Loucy (cell line): ENCODE measurements at regions not wholly inside any gene's neighbourhood (a gene's known extent, or its start where the extent isn't known, plus 50 kb on each side); places are given as distances from the start of the nearest gene placed in this dataset.

Experiments
- H2AFZ ChIP-seq: fragments of 200-600 bp; sonication (generic); 2 replicates; pipeline ENCODE4 v1.6.0; 2016; ENCODE audit warnings: antibody characterized with exemption, mild to moderate bottlenecking, low read length, moderate library complexity
- H3F3A ChIP-seq: fragments of 200-600 bp; 2 replicates; pipeline ENCODE4 v1.6.0; 2016; ENCODE audit warnings: antibody characterized with exemption, low read depth, mild to moderate bottlenecking
- H3K27me3 ChIP-seq: fragments of 200-600 bp; sonication (generic); 2 replicates; pipeline ENCODE4 v1.6.1; 2014; ENCODE audit warnings: low read length, mild to moderate bottlenecking; ENCODE audit not compliant: insufficient read depth, poor library complexity, severe bottlenecking
- H3K36me3 ChIP-seq: fragments of 200-600 bp; sonication (generic); 2 replicates; pipeline ENCODE4 v1.6.1; 2016; ENCODE audit warnings: low read length; ENCODE audit not compliant: insufficient read depth
- H3K4me1 ChIP-seq: fragments of 200-600 bp; sonication (generic); 2 replicates; pipeline ENCODE4 v1.5.1; 2014; ENCODE audit warnings: low read length, mild to moderate bottlenecking; ENCODE audit not compliant: insufficient read depth, poor library complexity, severe bottlenecking
- H3K4me2 ChIP-seq: fragments of 200-600 bp; sonication (generic); 2 replicates; pipeline ENCODE4 v1.6.0; 2014; ENCODE audit warnings: antibody characterized with exemption, low read length, low read depth, mild to moderate bottlenecking; ENCODE audit not compliant: poor library complexity, severe bottlenecking
- H3K4me3 ChIP-seq: fragments of 200-600 bp; sonication (generic); 2 replicates; pipeline ENCODE4 v1.5.1; 2014; ENCODE audit warnings: low read length, mild to moderate bottlenecking, mixed read lengths; ENCODE audit not compliant: poor library complexity, severe bottlenecking
- H3K79me2 ChIP-seq: fragments of 200-600 bp; sonication (generic); 2 replicates; pipeline ENCODE4 v1.6.1; 2014; ENCODE audit warnings: low read length; ENCODE audit not compliant: insufficient read depth
- H3K9ac ChIP-seq: fragments of 200-600 bp; sonication (generic); 2 replicates; pipeline ENCODE4 v1.6.0; 2014; ENCODE audit warnings: mild to moderate bottlenecking, low read depth, low read length, moderate library complexity; ENCODE audit not compliant: poor library complexity, severe bottlenecking
- H3K9me2 ChIP-seq: fragments of 200-600 bp; sonication (generic); replicated peaks from 2 replicates; pipeline ENCODE4 v1.6.1; 2016; ENCODE audit warnings: low read depth, low read length, mixed read lengths
- H3K9me3 ChIP-seq: fragments of 200-600 bp; sonication (generic); 2 replicates; pipeline ENCODE4 v1.6.1; 2014; ENCODE audit warnings: mild to moderate bottlenecking, antibody characterized with exemption, low read length, low read depth; ENCODE audit not compliant: insufficient read depth
- H4K20me1 ChIP-seq: fragments of 200-600 bp; sonication (generic); 2 replicates; pipeline ENCODE4 v1.6.0; 2014; ENCODE audit warnings: antibody characterized with exemption, low read length, mild to moderate bottlenecking; ENCODE audit not compliant: insufficient read depth, poor library complexity, severe bottlenecking
- EZH2phosphoT487 ChIP-seq: fragments of 200-600 bp; IDR thresholded peaks from 2 replicates; pipeline ENCODE4 v1.6.1; 2018; ENCODE audit warnings: antibody characterized with exemption, mild to moderate bottlenecking, moderate library complexity, borderline replicate concordance
- TF ChIP-seq, protein P1 (sequence below): fragments of 200-600 bp; sonication (generic); conservative IDR thresholded peaks from 2 replicates; pipeline ENCODE4 v1.5.1; 2014; ENCODE audit warnings: mild to moderate bottlenecking, antibody characterized with exemption, low read length

DNA sequence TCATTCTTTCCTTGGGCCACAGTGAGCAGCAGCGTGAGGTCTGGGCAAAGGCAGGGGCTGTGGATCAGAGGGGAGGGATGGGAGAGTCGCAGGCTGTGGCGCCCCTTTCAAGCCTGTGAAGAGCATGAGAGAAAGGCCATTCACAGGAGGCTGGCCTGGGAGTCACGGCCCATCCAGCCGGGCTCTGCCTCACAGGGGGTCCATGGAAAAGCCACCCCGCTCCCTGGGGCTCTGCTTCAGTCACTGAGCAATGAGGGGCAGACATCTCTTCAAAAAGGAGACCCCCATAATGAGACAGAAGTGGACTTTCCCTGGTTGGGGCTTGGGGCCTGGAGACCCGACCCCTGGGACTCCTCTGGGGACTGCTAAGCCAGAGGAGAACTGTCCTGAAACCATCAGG, 117.0 kb upstream of the GSC start:
- Histone ChIP-seq H3K4me2 (no peak overlapping the region), H3K36me3 (no peaks in the 10 kb centered on the region), H3K9me2 (no peaks in the 10 kb centered on the region), H2AFZ (no peak overlapping the region), H3K4me1 (no peaks in the 10 kb centered on the region), H4K20me1 (no peaks in the 10 kb centered on the region), H3K9ac (no peak overlapping the region), H3K79me2 (no peaks in the 10 kb centered on the region), H3K9me3 (no peaks in the 10 kb centered on the region; the same call in 1 of the 2 replicates), H3K4me3 (no peak overlapping the region), H3K27me3 (no peaks in the 10 kb centered on the region), H3F3A (no peaks in the 10 kb centered on the region)
- no peak for TF ChIP-seq EZH2phosphoT487
- TF ChIP-seq, protein P1, sequence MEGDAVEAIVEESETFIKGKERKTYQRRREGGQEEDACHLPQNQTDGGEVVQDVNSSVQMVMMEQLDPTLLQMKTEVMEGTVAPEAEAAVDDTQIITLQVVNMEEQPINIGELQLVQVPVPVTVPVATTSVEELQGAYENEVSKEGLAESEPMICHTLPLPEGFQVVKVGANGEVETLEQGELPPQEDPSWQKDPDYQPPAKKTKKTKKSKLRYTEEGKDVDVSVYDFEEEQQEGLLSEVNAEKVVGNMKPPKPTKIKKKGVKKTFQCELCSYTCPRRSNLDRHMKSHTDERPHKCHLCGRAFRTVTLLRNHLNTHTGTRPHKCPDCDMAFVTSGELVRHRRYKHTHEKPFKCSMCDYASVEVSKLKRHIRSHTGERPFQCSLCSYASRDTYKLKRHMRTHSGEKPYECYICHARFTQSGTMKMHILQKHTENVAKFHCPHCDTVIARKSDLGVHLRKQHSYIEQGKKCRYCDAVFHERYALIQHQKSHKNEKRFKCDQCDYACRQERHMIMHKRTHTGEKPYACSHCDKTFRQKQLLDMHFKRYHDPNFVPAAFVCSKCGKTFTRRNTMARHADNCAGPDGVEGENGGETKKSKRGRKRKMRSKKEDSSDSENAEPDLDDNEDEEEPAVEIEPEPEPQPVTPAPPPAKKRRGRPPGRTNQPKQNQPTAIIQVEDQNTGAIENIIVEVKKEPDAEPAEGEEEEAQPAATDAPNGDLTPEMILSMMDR = no peak

DNA sequence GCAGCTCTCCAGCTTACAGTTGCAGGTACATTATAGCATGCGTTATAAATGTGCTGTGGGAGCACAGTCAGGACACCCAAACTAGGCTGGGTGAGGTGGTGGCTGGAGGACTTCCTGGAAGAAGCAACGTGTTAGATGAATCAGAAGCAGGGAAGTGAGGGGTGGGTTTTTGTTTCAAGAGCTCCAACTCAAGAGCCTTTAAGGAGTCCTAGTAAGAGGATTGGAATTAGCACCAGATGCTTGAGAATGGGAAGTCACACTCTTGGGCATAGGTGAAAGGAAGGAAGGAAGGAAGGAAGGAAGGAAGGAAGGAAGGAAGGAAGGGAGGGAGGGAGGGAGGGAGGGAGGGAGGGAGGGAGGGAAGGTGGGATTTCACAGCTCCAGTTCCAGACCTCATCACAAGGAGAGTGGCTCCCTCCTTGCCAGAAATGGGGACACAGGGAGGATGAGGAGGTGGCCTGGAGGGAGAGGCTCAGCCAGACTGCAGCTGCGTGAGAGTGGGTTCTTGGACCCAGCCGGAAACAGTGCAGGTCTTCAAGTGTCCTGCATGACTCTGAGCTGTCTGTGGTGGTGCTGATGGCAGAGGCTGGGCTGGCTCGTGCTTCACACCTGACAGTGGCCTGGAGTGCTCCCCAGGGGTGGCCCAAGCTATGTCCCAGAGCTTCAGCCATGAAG, 115.7 kb upstream of the GSC start:
- Histone ChIP-seq H4K20me1 (no peaks in the 10 kb centered on the region), H3K4me2 (no peak overlapping the region), H3K27me3 (no peaks in the 10 kb centered on the region), H3K9me2 (no peaks in the 10 kb centered on the region), H3K36me3 (no peaks in the 10 kb centered on the region), H3K9me3 (no peaks in the 10 kb centered on the region; the same call in 1 of the 2 replicates), H2AFZ (no peak overlapping the region), H3K9ac (no peak overlapping the region), H3K4me3 (no peak overlapping the region), H3K4me1 (no peaks in the 10 kb centered on the region), H3K79me2 (no peaks in the 10 kb centered on the region), H3F3A (no peaks in the 10 kb centered on the region)
- TF ChIP-seq, protein P1 = no peak
- TF ChIP-seq EZH2phosphoT487 = no peak

DNA sequence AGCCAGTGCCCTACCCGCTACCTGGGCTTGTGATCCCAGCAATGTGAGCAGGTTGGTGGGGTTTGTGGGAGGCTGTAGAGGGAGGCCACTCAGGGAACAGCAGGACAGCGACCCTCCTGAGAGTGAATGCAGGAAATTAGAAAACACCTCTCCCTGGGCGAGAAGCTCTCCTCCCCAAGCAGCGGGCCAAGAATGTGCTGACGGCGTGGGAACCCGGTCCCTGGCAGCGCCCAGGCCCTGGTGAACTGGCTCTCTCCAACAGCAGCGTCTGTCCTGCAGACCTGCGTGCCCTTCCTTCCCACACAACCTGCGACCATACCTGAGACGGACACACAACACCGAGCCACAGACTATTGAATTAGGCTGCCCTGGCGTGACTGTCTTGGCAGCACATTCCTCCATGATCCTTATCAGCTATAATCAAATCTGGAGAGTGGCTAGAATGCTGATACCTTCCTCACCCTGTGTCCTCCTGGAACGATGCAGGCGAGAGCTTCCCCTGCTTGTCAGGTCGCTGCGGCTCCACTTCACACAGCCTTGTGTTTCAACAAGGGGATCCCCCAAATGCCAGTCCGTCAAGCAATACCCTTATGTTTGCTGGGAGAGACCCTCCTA, 114.8 kb upstream of the GSC start:
- Histone ChIP-seq H3K9me2 (no peaks in the 10 kb centered on the region), H3F3A (no peaks in the 10 kb centered on the region), H4K20me1 (no peaks in the 10 kb centered on the region), H3K36me3 (no peaks in the 10 kb centered on the region), H2AFZ (no peak overlapping the region), H3K9me3 (no peaks in the 10 kb centered on the region; the same call in 1 of the 2 replicates), H3K9ac (no peak overlapping the region), H3K4me3 (no peak overlapping the region), H3K27me3 (no peaks in the 10 kb centered on the region), H3K4me1 (no peaks in the 10 kb centered on the region), H3K4me2 (no peak overlapping the region), H3K79me2 (no peaks in the 10 kb centered on the region)
- TF ChIP-seq, protein P1 = no peak
- no peak for TF ChIP-seq EZH2phosphoT487
